ENCODE measurements at regions not wholly inside any gene's neighbourhood (a gene's known extent, or its start where the extent isn't known, plus 50 kb on each side); places are given as distances from the start of the nearest gene placed in this dataset.

DNA sequence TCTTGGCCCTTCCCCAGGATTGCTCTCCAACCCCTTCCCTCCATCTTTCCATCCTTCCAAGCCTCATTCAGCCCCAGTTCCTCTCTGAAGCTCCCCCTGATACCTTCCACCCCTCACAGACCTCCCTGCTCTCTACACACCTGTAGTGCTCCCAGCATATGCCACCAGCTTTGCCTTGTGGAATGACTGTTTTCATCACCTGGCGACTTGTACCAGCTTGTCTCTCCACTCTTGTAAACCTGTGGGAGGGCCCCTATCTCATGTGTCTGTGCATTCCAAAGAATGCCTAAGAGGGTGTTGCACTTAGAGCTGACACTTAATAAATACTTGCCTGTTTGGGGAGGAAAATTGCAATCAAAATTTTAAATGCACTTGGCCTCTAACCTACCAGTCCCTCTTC lies 198.7 kb downstream of the BCL11A start:
- H3K4me1 ChIP-seq (ENCODE audit: control insufficient read depth in 1 of 2, low read depth in 2 of 2) = no peaks in the 10 kb centered on the region
- H3K27me3 ChIP-seq (replicated peaks; ENCODE audit: insufficient read depth) = no peaks in the 10 kb centered on the region
- TF ChIP-seq, protein P1, sequence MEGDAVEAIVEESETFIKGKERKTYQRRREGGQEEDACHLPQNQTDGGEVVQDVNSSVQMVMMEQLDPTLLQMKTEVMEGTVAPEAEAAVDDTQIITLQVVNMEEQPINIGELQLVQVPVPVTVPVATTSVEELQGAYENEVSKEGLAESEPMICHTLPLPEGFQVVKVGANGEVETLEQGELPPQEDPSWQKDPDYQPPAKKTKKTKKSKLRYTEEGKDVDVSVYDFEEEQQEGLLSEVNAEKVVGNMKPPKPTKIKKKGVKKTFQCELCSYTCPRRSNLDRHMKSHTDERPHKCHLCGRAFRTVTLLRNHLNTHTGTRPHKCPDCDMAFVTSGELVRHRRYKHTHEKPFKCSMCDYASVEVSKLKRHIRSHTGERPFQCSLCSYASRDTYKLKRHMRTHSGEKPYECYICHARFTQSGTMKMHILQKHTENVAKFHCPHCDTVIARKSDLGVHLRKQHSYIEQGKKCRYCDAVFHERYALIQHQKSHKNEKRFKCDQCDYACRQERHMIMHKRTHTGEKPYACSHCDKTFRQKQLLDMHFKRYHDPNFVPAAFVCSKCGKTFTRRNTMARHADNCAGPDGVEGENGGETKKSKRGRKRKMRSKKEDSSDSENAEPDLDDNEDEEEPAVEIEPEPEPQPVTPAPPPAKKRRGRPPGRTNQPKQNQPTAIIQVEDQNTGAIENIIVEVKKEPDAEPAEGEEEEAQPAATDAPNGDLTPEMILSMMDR (IDR thresholded peaks at IDR 0.05) = no peak
- ATAC-seq (ENCODE audit: insufficient number of reproducible peaks, low FRiP score, low read depth) = no peak
- H3K4me3 ChIP-seq = no peak overlapping the region
- H3K27ac ChIP-seq = no peak overlapping the region
- no peaks in the 10 kb centered on the region for H3K36me3 ChIP-seq
- DNase-seq (ENCODE audit: low spot score) = no peak
- H3K9me3 ChIP-seq = no peaks in the 10 kb centered on the region

DNA sequence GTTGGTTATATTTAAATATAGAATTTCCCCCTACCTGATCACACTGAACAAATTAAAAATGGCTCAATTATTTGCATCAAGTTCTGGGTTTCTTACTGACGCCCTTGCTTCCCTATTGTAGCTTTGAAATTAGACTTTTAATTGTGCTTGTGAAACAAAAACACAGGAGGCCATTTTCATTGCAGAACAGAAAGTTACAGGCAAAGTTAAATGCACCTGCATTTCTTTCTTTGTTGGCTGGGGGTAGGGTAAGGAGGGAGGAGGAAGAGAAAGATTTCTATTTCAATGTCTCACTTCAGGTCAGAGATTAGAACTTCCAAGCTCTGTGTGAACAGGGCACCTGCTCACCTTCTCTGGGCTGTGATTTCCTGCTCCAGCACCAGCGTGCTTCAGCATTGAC lies 199.6 kb downstream of the BCL11A start:
- no peak overlapping the region for H3K4me3 ChIP-seq

DNA sequence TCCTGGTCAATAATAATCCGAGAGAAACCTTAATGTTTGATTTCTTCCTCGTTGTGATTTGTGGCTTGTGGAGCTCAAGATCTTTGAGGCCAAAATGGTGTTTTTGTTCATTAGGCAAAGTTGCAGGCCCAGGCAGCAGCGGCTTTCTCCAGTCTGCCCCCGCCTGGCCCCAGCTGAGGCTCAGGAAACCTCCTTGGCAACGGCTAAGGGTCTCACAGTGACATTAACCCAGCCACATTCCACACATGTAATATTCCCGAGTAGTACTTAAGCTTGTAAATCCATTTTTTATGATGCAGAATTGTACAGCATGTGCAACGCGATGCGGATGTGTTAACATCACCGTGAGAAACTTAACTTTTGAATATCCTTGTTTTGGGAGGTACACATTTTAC lies 200.1 kb downstream of the BCL11A start:
- no peaks in the 10 kb centered on the region for H3K27me3 ChIP-seq (replicated peaks; ENCODE audit: insufficient read depth)
- no peak for DNase-seq (ENCODE audit: low spot score)
- no peaks in the 10 kb centered on the region for H3K9me3 ChIP-seq
- no peak overlapping the region for H3K4me3 ChIP-seq
- H3K4me1 ChIP-seq (ENCODE audit: control insufficient read depth in 1 of 2, low read depth in 2 of 2) = no peaks in the 10 kb centered on the region
- H3K36me3 ChIP-seq = no peaks in the 10 kb centered on the region
- no peak for ATAC-seq (ENCODE audit: insufficient number of reproducible peaks, low FRiP score, low read depth)
- no peak overlapping the region for H3K27ac ChIP-seq
- TF ChIP-seq, protein P1 (IDR thresholded peaks at IDR 0.05) = no peak

More for the DNA sequence above, 199.6 kb downstream of the BCL11A start:
- Histone ChIP-seq H3K27me3 (replicated peaks; ENCODE audit: insufficient read depth) (no peaks in the 10 kb centered on the region), H3K4me1 (ENCODE audit: control insufficient read depth in 1 of 2, low read depth in 2 of 2) (no peaks in the 10 kb centered on the region), H3K9me3 (no peaks in the 10 kb centered on the region), H3K27ac (no peak overlapping the region), H3K36me3 (no peaks in the 10 kb centered on the region)
- ATAC-seq (ENCODE audit: insufficient number of reproducible peaks, low FRiP score, low read depth) (no peak), DNase-seq (ENCODE audit: low spot score) (no peak)
- TF ChIP-seq, protein P1 (IDR thresholded peaks at IDR 0.05) = no peak

DNA sequence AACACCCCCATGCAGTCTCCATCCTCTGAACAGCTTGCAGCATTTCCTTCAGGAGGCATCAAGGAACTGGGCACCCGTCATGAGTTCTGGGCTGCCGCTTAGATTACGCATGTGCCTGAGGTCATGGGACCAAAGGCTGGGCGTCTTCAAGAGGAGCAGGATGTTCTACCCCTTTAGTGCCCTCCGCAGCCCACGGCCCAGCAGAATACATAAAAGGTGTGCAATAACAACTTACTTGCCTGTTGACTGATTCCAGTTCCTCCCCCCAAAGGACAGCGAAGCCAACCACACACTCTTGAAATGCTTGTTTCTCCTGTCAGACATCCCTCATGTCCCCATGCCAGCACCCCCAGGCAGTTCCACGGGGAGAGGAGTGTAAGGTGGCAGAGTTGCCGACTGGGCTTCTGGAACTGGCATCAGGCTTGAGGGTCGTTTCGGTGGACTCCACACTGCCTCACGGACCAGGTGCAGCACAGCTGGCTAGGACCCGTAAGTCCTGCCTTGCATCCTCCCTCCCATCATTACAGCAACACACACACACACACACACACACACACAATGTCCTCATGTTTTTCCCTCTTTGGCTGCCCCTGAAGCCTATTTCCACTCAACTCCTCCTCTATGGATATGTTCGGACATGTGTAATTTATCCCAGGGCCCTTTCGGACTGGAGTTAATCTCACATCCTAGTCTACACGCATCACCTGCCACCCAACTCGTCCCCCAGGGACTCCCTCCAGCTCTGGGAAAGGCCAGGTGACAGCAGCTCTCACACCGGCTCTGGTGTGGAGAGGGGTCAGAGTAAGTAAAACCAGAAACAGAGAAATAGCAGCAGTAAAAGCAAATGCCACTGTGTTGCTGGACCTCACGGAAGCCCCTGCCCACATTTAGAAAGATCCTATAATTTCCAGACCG lies 200.7 kb downstream of the BCL11A start:
- H3K36me3 ChIP-seq = no peaks in the 10 kb centered on the region
- no peaks in the 10 kb centered on the region for H3K27me3 ChIP-seq (replicated peaks; ENCODE audit: insufficient read depth)
- TF ChIP-seq, protein P1 (IDR thresholded peaks at IDR 0.05) = no peak
- H3K4me3 ChIP-seq = no peak overlapping the region
- no peaks in the 10 kb centered on the region for H3K9me3 ChIP-seq
- no peak for ATAC-seq (ENCODE audit: insufficient number of reproducible peaks, low FRiP score, low read depth)
- H3K27ac ChIP-seq = no peak overlapping the region
- no peaks in the 10 kb centered on the region for H3K4me1 ChIP-seq (ENCODE audit: control insufficient read depth in 1 of 2, low read depth in 2 of 2)
- no peak for DNase-seq (ENCODE audit: low spot score)

DNA sequence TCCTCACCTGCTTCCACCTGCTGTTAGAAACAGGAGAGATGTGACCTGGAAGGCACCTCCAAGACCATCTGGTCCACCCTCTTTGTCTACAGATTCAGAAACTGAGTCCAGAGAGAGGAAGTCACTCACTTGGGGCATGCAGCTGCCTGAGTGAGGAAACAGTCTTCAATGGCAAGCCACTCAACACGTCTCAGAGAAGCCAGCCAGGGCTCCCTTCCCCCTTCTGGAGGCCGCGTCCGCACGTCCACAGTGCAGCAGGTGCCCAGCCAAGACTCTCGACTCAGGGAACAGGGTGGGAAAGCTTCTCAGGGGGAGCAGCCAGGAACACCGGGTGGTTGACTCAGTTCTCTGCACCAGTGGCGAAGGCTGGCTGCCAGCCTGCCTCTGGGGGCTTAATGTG lies 201.7 kb downstream of the BCL11A start:
- no peak overlapping the region for H3K4me3 ChIP-seq
- H3K36me3 ChIP-seq = no peaks in the 10 kb centered on the region
- no peak overlapping the region for H3K27ac ChIP-seq
- ATAC-seq (ENCODE audit: insufficient number of reproducible peaks, low FRiP score, low read depth) = no peak
- no peaks in the 10 kb centered on the region for H3K9me3 ChIP-seq
- no peak for DNase-seq (ENCODE audit: low spot score)
- no peaks in the 10 kb centered on the region for H3K4me1 ChIP-seq (ENCODE audit: control insufficient read depth in 1 of 2, low read depth in 2 of 2)
- TF ChIP-seq, protein P1 (IDR thresholded peaks at IDR 0.05) = no peak
- no peaks in the 10 kb centered on the region for H3K27me3 ChIP-seq (replicated peaks; ENCODE audit: insufficient read depth)
